ENCODE measurements at regions not wholly inside any gene's neighbourhood (a gene's known extent, or its start where the extent isn't known, plus 50 kb on each side); places are given as distances from the start of the nearest gene placed in this dataset.

DNA sequence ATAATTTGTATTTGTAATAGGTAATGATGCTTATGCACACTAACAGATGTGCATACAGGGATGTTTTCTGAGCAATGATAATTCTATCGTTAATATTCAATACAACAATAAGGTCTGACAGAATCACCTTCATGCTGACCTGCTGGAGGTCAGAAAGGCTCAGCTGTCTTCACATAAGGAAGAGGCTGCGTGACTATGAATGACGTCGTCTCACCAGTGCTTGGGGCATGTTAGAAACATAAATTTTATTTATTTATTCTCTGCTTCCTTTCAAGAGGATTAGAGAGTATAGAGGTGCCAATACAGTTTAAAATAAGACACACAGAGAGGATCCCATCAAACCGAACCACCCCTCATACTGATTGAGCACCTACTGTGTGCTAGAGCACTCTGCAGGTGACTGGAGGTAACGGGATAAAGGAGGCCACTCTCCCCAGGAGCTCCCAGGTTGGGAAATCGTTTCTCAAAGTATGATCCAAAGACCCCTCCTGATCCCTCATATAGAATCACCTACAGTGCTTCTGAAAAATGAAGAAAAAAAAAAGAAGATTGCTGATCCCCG lies 265.6 kb upstream of the NPVF start:
- TF ChIP-seq, protein P1, sequence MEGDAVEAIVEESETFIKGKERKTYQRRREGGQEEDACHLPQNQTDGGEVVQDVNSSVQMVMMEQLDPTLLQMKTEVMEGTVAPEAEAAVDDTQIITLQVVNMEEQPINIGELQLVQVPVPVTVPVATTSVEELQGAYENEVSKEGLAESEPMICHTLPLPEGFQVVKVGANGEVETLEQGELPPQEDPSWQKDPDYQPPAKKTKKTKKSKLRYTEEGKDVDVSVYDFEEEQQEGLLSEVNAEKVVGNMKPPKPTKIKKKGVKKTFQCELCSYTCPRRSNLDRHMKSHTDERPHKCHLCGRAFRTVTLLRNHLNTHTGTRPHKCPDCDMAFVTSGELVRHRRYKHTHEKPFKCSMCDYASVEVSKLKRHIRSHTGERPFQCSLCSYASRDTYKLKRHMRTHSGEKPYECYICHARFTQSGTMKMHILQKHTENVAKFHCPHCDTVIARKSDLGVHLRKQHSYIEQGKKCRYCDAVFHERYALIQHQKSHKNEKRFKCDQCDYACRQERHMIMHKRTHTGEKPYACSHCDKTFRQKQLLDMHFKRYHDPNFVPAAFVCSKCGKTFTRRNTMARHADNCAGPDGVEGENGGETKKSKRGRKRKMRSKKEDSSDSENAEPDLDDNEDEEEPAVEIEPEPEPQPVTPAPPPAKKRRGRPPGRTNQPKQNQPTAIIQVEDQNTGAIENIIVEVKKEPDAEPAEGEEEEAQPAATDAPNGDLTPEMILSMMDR (conservative IDR thresholded peaks at IDR 0.05; ENCODE audit: low read depth, low read length), result no peak
- no peak overlapping the region for H3K4me3 ChIP-seq (ENCODE audit: low read depth, low read length)
- DNase-seq (ENCODE audit: low read depth), result no peak

DNA sequence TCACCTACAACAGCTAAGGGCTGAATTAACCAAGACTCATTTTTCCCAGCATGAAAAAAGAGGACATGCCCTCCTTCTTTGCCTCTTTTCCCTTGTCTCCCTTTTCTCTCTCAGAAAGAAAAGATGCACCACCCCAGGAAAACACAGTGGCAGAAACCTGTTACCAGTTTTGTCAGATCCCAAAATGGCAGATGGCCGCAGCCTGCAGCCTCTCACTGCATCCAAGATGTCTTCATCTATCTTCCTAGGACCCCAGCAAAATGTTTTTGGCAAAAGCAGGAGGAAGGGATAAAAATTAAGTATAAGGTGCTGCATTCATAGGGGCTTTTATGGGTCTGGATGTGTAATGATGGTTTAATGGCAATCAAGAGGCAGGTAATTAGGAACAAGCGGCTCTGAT lies 266.6 kb upstream of the NPVF start:
- DNase-seq (ENCODE audit: low read depth), result no peak
- TF ChIP-seq, protein P1 (conservative IDR thresholded peaks at IDR 0.05; ENCODE audit: low read depth, low read length), result no peak
- H3K4me3 ChIP-seq (ENCODE audit: low read depth, low read length), result no peak overlapping the region

DNA sequence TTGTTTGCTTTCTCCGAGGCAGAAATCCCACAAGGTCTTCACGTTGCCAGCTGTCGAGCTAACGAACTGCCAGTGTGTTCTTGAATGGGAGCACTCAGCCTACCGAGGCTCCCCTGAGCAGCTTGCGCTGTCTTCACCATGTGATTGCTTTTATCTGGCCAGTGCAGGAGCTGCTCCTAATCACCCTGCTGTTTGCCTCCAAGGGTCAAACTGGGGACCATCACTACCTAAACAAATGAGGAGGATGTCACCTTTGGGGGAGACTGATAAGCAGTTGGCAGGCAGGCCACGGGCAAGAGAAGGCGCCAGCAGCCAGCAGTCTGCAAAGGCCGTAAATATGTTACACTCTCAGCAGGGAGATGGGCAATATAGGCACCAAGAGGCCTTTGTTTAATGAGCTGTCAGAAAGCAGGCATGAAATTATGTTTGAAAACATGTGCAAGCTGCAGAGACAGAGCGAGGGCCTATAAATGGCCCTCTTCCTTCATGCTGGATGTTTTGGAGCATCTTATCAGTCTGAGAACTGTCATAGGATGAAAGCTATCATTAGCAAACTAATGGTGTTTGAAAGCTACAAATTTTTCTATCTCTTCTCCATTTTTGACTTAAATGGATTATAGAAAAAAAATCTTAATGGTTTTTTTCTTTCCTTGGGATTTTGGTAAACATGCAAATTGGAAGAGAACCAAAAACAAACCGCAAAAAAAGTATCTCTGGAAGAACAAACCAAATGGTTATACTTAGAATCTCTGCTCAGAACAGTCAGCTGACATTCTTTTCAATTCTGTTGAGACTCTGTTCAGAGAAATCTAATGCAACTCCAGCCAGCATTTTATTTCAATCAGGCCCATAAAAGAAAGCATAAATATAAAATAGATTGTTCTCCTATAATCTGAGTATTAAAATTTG lies 267.3 kb upstream of the NPVF start:
- DNase-seq (ENCODE audit: low read depth), result no peak
- H3K4me3 ChIP-seq (ENCODE audit: low read depth, low read length), result no peak overlapping the region
- TF ChIP-seq, protein P1 (conservative IDR thresholded peaks at IDR 0.05; ENCODE audit: low read depth, low read length), result no peak

DNA sequence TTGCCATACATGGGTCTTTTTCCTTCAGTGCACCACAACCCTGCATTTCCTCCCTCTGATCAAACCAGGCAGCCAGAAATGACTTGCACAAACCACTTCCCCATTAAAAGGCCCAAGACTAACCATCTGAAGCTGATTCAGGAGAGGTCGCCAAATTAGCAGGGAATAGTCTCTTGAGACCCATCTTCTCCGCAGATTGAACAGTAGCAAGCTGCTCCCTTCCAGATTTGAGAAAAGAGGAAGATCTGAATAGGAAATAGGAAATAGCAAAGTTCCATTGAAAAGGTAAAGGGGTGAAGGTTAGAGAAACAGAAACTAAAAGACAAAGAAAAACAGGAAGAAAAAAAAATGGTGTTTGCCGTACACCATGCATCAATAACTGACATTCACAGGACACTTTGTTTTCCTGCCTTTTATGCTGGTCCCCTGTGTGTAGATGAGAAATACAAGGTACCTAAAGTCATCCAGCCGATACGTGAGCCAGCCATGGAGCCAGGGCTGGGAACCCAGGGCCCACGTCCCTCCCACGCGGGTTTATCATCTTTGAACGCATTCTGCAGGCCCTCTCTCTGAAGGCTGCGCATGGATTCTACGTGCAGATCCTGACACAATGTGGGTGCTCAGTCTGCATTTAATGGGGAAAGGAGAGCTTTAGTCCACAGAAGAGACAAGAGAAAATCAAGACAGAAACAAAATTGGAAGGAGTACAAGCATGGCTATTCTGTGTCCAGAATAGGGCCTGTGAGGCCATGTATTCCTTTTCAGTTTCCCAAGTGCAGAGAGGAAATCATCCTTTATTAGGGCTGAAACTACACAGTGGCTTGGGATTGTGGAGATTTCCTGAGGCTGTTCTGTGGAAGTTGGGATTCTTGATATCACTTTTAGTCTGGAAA lies 268.4 kb upstream of the NPVF start:
- no peak for DNase-seq (ENCODE audit: low read depth)
- H3K4me3 ChIP-seq (ENCODE audit: low read depth, low read length), result no peak overlapping the region
- TF ChIP-seq, protein P1 (conservative IDR thresholded peaks at IDR 0.05; ENCODE audit: low read depth, low read length), result no peak

DNA sequence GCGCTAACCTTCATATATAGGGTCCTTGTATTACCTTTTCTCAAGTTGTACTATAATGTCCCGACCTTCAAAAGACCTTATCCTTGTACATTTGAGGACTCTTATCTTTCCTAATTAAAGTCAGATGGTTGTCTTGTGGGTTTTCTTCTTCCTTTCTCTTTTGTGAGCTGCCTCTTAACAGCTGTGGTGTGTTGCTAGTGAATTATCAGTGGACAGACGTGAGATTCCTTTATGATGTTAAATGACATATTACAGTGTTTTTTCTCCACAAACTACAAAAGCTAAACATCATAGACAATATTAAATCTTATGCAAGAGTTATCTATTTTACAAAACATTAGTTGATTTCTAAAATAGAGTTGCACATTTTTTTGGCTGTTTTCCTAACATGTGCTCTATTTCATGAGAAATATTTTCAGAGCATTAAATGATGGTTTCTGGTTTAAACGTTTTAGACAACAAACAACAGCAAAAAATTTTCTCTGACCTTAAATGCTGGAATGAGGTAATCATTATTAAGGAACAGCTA lies 272.2 kb upstream of the NPVF start:
- TF ChIP-seq, protein P1 (conservative IDR thresholded peaks at IDR 0.05; ENCODE audit: low read depth, low read length), result no peak
- no peak overlapping the region for H3K4me3 ChIP-seq (ENCODE audit: low read depth, low read length)
- no peak for DNase-seq (ENCODE audit: low read depth)

DNA sequence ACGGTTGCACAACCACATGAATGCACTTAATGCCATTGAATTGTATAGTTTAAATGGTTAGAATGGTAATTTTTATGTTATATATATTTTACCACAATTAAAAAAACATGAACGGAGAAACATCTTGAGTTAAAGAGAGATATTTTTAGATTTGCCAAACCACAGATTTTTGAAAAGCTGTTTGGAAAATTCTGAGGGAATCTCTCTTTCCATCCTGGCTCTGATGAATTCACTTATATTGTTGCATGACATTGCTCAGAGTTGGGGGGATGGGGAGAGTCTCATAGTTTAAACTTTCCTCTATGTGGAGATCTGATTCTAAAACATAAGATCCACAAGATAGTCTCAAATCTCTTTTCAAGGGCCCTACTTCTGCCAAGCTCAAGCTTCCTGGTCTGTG lies 275.0 kb upstream of the NPVF start:
- DNase-seq (ENCODE audit: low read depth), result no peak
- TF ChIP-seq, protein P1 (conservative IDR thresholded peaks at IDR 0.05; ENCODE audit: low read depth, low read length), result no peak
- no peak overlapping the region for H3K4me3 ChIP-seq (ENCODE audit: low read depth, low read length)
